ENCODE measurements at regions not wholly inside any gene's neighbourhood (a gene's known extent, or its start where the extent isn't known, plus 50 kb on each side); places are given as distances from the start of the nearest gene placed in this dataset.

GRCh38 chr13:37294472-37294871 lies 189.0 kb upstream of the CSNK1A1L start:
- TF ChIP-seq CEBPB (IDR thresholded peaks at IDR 0.05), result no peak
- TF ChIP-seq YY1 (IDR thresholded peaks at IDR 0.05; ENCODE audit: low read depth), result no peak
- no peak for TF ChIP-seq USF1 (IDR thresholded peaks at IDR 0.05)
- no peak for TF ChIP-seq FOXM1 (IDR thresholded peaks at IDR 0.05; ENCODE audit: borderline replicate concordance, low read depth)
- no peak for TF ChIP-seq EP300 (IDR thresholded peaks at IDR 0.05; ENCODE audit: borderline replicate concordance)
- TF ChIP-seq REST (IDR thresholded peaks at IDR 0.05; ENCODE audit: low read depth), result no peak
- no peak for TF ChIP-seq RAD21 (IDR thresholded peaks at IDR 0.05; ENCODE audit: low read depth)
- TF ChIP-seq EGR1 (IDR thresholded peaks at IDR 0.05), result no peak
- no peak for TF ChIP-seq ZBTB7A (IDR thresholded peaks at IDR 0.05; ENCODE audit: low read depth)
- no peak for TF ChIP-seq MAX (IDR thresholded peaks at IDR 0.05)
- TF ChIP-seq TEAD4 (IDR thresholded peaks at IDR 0.05), result no peak
- TF ChIP-seq TCF12 (IDR thresholded peaks at IDR 0.05; ENCODE audit: low read depth), result no peak
- TF ChIP-seq TAF1 (IDR thresholded peaks at IDR 0.05; ENCODE audit: low read depth), result no peak

All from Ishikawa (cell line).